Spleen (tissue), 11 donors: ENCODE measurements at regions not wholly inside any gene's neighbourhood (a gene's known extent, or its start where the extent isn't known, plus 50 kb on each side); places are given as distances from the start of the nearest gene placed in this dataset.

Source experiments
- DNase-seq: peaks from one replicate; pipeline ENCODE4 v3.0.0-alpha.2; 2020
- H3K27ac ChIP-seq, 8 donors: fragments of 200-600 bp; sonication (generic) in 7 of 8; 1 replicate in 4 of 8; 2 replicates in 4 of 8; pipeline versions ENCODE4 v1.5.0 to v1.8.0; 2016 to 2021; ENCODE audit warnings: inconsistent platforms in 4 of 8, mild to moderate bottlenecking in 4 of 8, moderate library complexity in 1 of 8
- H3K27me3 ChIP-seq, 7 donors: fragments of 200-600 bp; sonication (generic) in 6 of 7; replicated peaks in 1 of 7; 1 replicate in 4 of 7; 2 replicates in 3 of 7; pipeline versions ENCODE4 v1.5.0 to v1.8.0; 2016 to 2021; ENCODE audit warnings: inconsistent platforms in 3 of 7, mild to moderate bottlenecking in 1 of 7
- H3K36me3 ChIP-seq, 6 donors: fragments of 200-600 bp; sonication (generic) in 5 of 6; 1 replicate in 4 of 6; 2 replicates in 2 of 6; pipeline versions ENCODE4 v1.5.0 to v1.8.0; 2016 to 2021; ENCODE audit warnings: inconsistent platforms in 2 of 6
- H3K4me1 ChIP-seq, 6 donors: fragments of 200-600 bp; sonication (generic) in 5 of 6; 1 replicate in 3 of 6; 2 replicates in 3 of 6; pipeline versions ENCODE4 v1.5.0 to v1.8.0; 2016 to 2021; ENCODE audit warnings: inconsistent platforms in 3 of 6
- H3K4me3 ChIP-seq, 8 donors: fragments of 200-600 bp; sonication (generic) in 7 of 8; 1 replicate in 4 of 8; 2 replicates in 4 of 8; pipeline versions ENCODE4 v1.5.0 to v1.8.0; 2016 to 2021; ENCODE audit warnings: inconsistent platforms in 4 of 8, mild to moderate bottlenecking in 4 of 8, moderate library complexity in 2 of 8
- H3K9me3 ChIP-seq, 8 donors: fragments of 200-600 bp; sonication (generic) in 7 of 8; 1 replicate in 4 of 8; 2 replicates in 4 of 8; pipeline versions ENCODE4 v1.5.0 to v1.8.0; 2016 to 2021; ENCODE audit warnings: inconsistent platforms in 4 of 8
- POLR2A ChIP-seq, 3 donors: fragments of 450-650 bp; IDR thresholded peaks; one replicate each; pipeline ENCODE4 v1.5.1; 2017; ENCODE audit warnings: antibody characterized with exemption in 3 of 3, mild to moderate bottlenecking in 1 of 3
- POLR2AphosphoS5 ChIP-seq, 3 donors: sonication (generic); formaldehyde crosslinking; IDR thresholded peaks; one replicate each; pipeline ENCODE4 v1.5.1; 2017; ENCODE audit warnings: antibody characterized with exemption in 3 of 3
- WGBS, 5 donors: extraction: QIAGEN DNeasy Blood & Tissue Kit in 3 of 5; methylation state at CpG; one replicate each; pipeline versions ENCODE4 v1.1.5 to v1.1.7; 2013 to 2018; 5-methylcytosine and 5-hydroxymethylcytosine counted together
- intact Hi-C: fragments of 100-400 bp; cut with DNase I; formaldehyde crosslinking; loops from one replicate; pipeline ENCODE4 v1.15.0; 2023; ENCODE audit warnings: low total_unique reads
- TF ChIP-seq, protein P1 (sequence below), 11 experiments: fragments of 200-600 bp in 7 of 11; fragments of 450-650 bp in 4 of 11; sonication (generic) in 4 of 11; IDR thresholded peaks in 8 of 11; conservative IDR thresholded peaks in 3 of 11; 1 replicate in 7 of 11; 2 replicates in 4 of 11; pipeline versions ENCODE4 v1.4.0 to v1.8.0; 2016 to 2021; ENCODE audit warnings: antibody characterized with exemption in 11 of 11, inconsistent platforms in 4 of 11, mild to moderate bottlenecking in 1 of 11
- donor health status: healthy with polysubstance abuse.
- donor health status: DM: no; HTN: no; CAD: no; lungs with moderate emphysema.
- donor health status: DM: no; HTN: no; CAD: no.
- donor health status: Bipolar disorder and iron deficiency.
- donor health status: healthy.
- donor health status: DM: no; HTN: no; CAD: no.
- donor health status: DM: yes; HTN: yes; CAD: no.

DNA sequence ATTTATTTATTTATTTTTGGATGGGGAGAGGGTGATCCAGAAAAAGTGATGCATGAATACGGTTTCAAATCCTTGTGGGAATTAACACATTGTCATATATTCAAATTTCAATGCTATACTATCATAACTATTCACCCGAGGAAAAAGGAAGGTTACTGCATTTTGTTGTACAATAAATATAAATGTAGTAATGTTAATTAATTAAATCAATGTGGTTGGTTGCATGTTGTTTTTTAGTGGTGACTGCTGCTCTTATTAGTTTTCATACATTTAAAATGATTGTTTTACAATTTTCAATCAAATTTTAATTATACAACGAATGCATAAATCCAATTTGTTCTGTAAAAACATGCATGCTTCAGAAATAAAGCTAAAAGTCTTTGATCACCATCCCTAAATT is 180.5 kb downstream of the ZFP64 start:
- Histone ChIP-seq H3K36me3 (no peaks in the 10 kb centered on the region), H3K27ac (no peak overlapping the region), H3K4me1 (no peaks in the 10 kb centered on the region), H3K4me3 (no peak overlapping the region), H3K27me3 (no peaks in the 10 kb centered on the region), H3K9me3 (peaks cover 0 to 25% (median 17%) of the 10 kb centered on the region in 8 donors)
- TF ChIP-seq POLR2AphosphoS5 (IDR thresholded peaks at IDR 0.05): no peak
- TF ChIP-seq POLR2A (IDR thresholded peaks at IDR 0.05): no peak
- TF ChIP-seq, protein P1, sequence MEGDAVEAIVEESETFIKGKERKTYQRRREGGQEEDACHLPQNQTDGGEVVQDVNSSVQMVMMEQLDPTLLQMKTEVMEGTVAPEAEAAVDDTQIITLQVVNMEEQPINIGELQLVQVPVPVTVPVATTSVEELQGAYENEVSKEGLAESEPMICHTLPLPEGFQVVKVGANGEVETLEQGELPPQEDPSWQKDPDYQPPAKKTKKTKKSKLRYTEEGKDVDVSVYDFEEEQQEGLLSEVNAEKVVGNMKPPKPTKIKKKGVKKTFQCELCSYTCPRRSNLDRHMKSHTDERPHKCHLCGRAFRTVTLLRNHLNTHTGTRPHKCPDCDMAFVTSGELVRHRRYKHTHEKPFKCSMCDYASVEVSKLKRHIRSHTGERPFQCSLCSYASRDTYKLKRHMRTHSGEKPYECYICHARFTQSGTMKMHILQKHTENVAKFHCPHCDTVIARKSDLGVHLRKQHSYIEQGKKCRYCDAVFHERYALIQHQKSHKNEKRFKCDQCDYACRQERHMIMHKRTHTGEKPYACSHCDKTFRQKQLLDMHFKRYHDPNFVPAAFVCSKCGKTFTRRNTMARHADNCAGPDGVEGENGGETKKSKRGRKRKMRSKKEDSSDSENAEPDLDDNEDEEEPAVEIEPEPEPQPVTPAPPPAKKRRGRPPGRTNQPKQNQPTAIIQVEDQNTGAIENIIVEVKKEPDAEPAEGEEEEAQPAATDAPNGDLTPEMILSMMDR (IDR thresholded peaks at IDR 0.05 in 8 of 11, conservative IDR thresholded peaks at IDR 0.05 in 3 of 11): no peak
- intact Hi-C loops: no loop called here
- 79 to 94% (median 84%) methylated on average over 3 of the region's 3 CpGs for WGBS, 5 donors
- DNase-seq: no peak

DNA sequence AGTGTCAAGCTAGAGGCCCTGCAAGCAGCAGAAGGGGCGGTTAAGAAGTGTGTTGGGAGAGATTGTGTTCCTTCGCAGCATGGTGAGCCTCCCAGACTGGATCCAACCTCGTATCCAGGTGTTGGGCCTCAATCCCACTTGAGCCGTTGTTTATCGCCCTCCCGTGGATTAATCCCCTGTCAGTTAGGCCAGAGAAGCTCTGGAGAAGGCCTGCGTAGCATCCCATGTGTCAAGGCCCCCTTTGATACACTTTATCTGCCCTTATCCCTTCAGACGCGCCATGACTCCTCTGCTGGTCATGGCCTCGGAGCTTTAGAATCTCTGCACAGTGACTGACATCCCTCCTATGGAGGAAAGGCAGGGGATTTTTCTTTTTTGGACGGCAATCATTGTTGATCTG is 181.0 kb downstream of the ZFP64 start:
- DNase-seq: no peak
- TF ChIP-seq, protein P1 (IDR thresholded peaks at IDR 0.05 in 8 of 11, conservative IDR thresholded peaks at IDR 0.05 in 3 of 11): no peak
- no peak for TF ChIP-seq POLR2A (IDR thresholded peaks at IDR 0.05)
- no peak for TF ChIP-seq POLR2AphosphoS5 (IDR thresholded peaks at IDR 0.05)
- H3K9me3 ChIP-seq: peaks cover 0 to 25% (median 17%) of the 10 kb centered on the region in 8 donors

DNA sequence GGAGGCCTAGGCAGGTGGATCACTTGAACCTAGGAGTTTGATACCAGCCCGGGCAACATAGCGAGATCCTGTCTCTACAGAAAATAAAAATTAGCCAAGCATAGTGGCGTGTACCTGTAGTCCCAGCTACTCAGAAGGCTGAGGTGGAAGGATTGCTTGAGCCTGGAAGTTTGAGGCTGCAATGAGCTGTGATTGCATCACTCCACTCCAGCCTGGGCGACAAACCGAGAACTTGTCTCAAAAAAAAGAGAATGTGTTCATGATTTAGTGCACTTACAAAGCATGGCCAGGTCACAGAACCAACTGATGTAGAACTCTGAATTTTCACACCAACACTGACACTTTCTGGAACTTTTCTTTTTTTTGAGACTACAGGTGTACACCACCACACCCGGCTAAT is 182.7 kb downstream of the ZFP64 start:
- intact Hi-C loops: no loop called here
- Histone ChIP-seq H3K27ac (no peak overlapping the region), H3K36me3 (no peaks in the 10 kb centered on the region), H3K27me3 (no peaks in the 10 kb centered on the region), H3K4me3 (no peak overlapping the region), H3K4me1 (no peaks in the 10 kb centered on the region), H3K9me3 (peaks cover 0 to 25% (median 17%) of the 10 kb centered on the region in 8 donors)
- no peak for DNase-seq
- TF ChIP-seq, protein P1 (IDR thresholded peaks at IDR 0.05 in 8 of 11, conservative IDR thresholded peaks at IDR 0.05 in 3 of 11): no peak
- TF ChIP-seq POLR2A (IDR thresholded peaks at IDR 0.05): no peak
- no peak for TF ChIP-seq POLR2AphosphoS5 (IDR thresholded peaks at IDR 0.05)
- 75 to 93% (median 89%) methylated on average over 6 of the region's 6 CpGs for WGBS, 5 donors

More for the DNA sequence above, 181.0 kb downstream of the ZFP64 start:
- no peaks in the 10 kb centered on the region for H3K4me1 ChIP-seq
- H3K4me3 ChIP-seq: no peak overlapping the region
- H3K36me3 ChIP-seq: no peaks in the 10 kb centered on the region
- WGBS, 5 donors: 72 to 83% (median 82%) methylated on average over 11 of the region's 11 CpGs
- H3K27ac ChIP-seq: no peak overlapping the region
- no peaks in the 10 kb centered on the region for H3K27me3 ChIP-seq
- intact Hi-C loops: no loop called here

DNA sequence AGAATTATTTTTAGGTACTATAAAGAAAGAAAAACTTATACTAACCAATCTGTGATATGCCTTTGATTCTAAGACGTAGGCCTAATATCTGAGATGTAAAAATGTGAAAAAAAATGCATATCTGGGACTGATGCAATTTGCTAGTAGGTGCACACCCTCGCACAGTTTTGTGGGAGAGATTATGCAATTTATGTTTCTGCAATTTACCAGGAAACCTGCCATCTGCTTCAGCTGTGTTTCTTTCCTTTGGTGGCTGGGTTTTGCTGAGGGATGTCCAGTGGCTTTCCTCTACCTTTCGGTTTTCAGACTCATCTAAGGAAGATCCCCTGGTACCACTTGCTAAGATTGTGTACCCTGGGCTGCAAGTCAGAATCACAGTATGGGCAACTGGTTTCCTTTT is 186.9 kb downstream of the ZFP64 start:
- Histone ChIP-seq H3K27ac (no peak overlapping the region), H3K36me3 (no peaks in the 10 kb centered on the region), H3K27me3 (peaks cover 0 to 8% (median 0%) of the 10 kb centered on the region in 7 donors), H3K4me3 (no peak overlapping the region), H3K4me1 (no peaks in the 10 kb centered on the region), H3K9me3 (no peaks in the 10 kb centered on the region)
- intact Hi-C loops: no loop called here
- 44 to 65% (median 50%) methylated on average over 3 of the region's 3 CpGs for WGBS, 5 donors
- TF ChIP-seq POLR2AphosphoS5 (IDR thresholded peaks at IDR 0.05) (no peak), POLR2A (IDR thresholded peaks at IDR 0.05) (no peak)
- TF ChIP-seq, protein P1 (IDR thresholded peaks at IDR 0.05 in 8 of 11, conservative IDR thresholded peaks at IDR 0.05 in 3 of 11): no peak
- DNase-seq: no peak
